ENCODE measurements at regions not wholly inside any gene's neighbourhood (a gene's known extent, or its start where the extent isn't known, plus 50 kb on each side); places are given as distances from the start of the nearest gene placed in this dataset.

DNA sequence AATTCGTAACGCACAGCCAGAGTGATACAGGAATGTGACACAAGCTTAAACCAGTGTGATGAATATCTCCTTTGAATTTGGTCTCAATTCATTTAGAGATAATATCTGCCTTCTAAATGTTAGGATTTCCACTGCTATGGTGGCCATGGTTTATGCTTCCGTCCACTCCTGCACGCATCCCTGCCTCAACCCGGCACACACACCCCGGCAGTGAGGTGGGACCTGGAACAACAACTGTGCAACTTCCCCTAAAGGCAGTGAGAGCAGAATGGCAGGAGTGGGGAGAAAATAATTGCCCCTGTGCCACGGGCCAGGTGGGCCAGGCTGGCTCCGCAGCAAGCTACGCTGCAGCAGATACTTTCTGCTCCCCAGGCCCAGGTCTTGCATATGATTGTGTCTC lies 72.6 kb upstream of the CPEB4 start:
- TF ChIP-seq PAX5 (IDR thresholded peaks at IDR 0.05; ENCODE audit: insufficient read depth, low read length, severe bottlenecking) (no peak), POLR2A (IDR thresholded peaks at IDR 0.05; ENCODE audit: low read depth, low read length) (no peak), POU2F2 (IDR thresholded peaks at IDR 0.05; ENCODE audit: low read depth, low read length) (no peak), POLR2AphosphoS5 (IDR thresholded peaks at IDR 0.05; ENCODE audit: low read depth, low read length) (no peak)
- DNase-seq (ENCODE audit: insufficient read length, low spot score) (no peak), FAIRE-seq (no peak)

DNA sequence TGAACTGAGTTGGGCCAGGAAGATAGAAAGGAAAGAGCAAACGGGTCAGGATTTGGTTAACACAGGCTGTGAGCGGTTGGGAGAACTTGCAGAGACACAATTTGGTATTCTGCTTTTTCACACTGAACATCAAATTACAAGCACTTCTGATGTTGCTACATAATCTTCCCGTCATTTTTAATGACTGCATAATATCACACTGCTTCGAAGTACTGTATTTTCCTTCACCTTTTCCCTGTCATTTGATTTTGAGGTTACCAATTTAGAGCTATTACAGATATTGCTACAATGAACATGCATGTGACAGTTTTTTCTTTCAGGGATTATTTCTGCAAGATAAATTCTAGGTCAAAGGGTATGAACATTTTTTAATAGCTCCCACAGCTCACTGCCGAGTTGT lies 71.4 kb upstream of the CPEB4 start:
- FAIRE-seq (no peak), DNase-seq (ENCODE audit: insufficient read length, low spot score) (no peak)
- TF ChIP-seq PAX5 (IDR thresholded peaks at IDR 0.05; ENCODE audit: insufficient read depth, low read length, severe bottlenecking) (no peak), POU2F2 (IDR thresholded peaks at IDR 0.05; ENCODE audit: low read depth, low read length) (no peak), SPI1 (IDR thresholded peaks at IDR 0.05; ENCODE audit: low read depth, low read length) (no peak)

- FAIRE-seq (no peak), DNase-seq (ENCODE audit: insufficient read length, low spot score) (no peak)
- TF ChIP-seq POLR2A (IDR thresholded peaks at IDR 0.05; ENCODE audit: low read depth, low read length) (no peak), SPI1 (IDR thresholded peaks at IDR 0.05; ENCODE audit: low read depth, low read length) (no peak), PAX5 (IDR thresholded peaks at IDR 0.05; ENCODE audit: insufficient read depth, low read length, severe bottlenecking) (no peak), POU2F2 (IDR thresholded peaks at IDR 0.05; ENCODE audit: low read depth, low read length) (no peak), POLR2AphosphoS5 (IDR thresholded peaks at IDR 0.05; ENCODE audit: low read depth, low read length) (no peak), TAF1 (IDR thresholded peaks at IDR 0.05; ENCODE audit: low read depth, low read length) (no peak)
Measured at GRCh38 chr5:173817561-173817960, 70.6 kb upstream of the CPEB4 start.

- DNase-seq (ENCODE audit: insufficient read length, low spot score) (no peak), FAIRE-seq (no peak)
- peak; percentile 53 for TF ChIP-seq SPI1 (IDR thresholded peaks at IDR 0.05; ENCODE audit: low read depth, low read length)
- TF ChIP-seq PAX5 (IDR thresholded peaks at IDR 0.05; ENCODE audit: insufficient read depth, low read length, severe bottlenecking) = no peak
Measured at GRCh38 chr5:173819521-173819920, 68.6 kb upstream of the CPEB4 start.

DNA sequence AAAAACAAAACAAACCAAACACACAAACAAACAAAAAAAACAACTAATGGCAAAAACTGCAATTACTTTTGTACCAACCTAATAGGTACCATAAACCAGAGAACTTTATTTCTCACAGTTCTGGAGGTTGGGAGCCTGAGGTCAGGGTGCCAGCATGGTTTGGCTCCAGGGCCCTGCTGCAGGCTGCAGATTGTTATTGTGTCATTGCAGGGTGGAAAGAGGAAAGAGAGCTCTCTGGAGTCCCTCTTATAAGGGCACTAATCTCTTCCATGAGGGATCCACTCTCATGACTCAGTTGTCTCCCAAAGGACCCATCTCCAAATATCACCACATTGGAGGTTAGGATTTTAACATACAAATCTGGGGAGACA lies 64.9 kb upstream of the CPEB4 start:
- DNase-seq (ENCODE audit: insufficient read length, low spot score) (no peak), FAIRE-seq (no peak)
- TF ChIP-seq TAF1 (IDR thresholded peaks at IDR 0.05; ENCODE audit: low read depth, low read length) (no peak), POLR2AphosphoS5 (IDR thresholded peaks at IDR 0.05; ENCODE audit: low read depth, low read length) (no peak), POLR2A (IDR thresholded peaks at IDR 0.05; ENCODE audit: low read depth, low read length) (no peak), PAX5 (IDR thresholded peaks at IDR 0.05; ENCODE audit: insufficient read depth, low read length, severe bottlenecking) (no peak), SPI1 (IDR thresholded peaks at IDR 0.05; ENCODE audit: low read depth, low read length) (no peak), POU2F2 (IDR thresholded peaks at IDR 0.05; ENCODE audit: low read depth, low read length) (no peak)

- FAIRE-seq (peak; percentile 9), DNase-seq (ENCODE audit: insufficient read length, low spot score) (no peak)
- no peak for TF ChIP-seq POLR2AphosphoS5 (IDR thresholded peaks at IDR 0.05; ENCODE audit: low read depth, low read length)
- no peak for TF ChIP-seq TAF1 (IDR thresholded peaks at IDR 0.05; ENCODE audit: low read depth, low read length)
- TF ChIP-seq POLR2A (IDR thresholded peaks at IDR 0.05; ENCODE audit: low read depth, low read length) = no peak
- no peak for TF ChIP-seq POU2F2 (IDR thresholded peaks at IDR 0.05; ENCODE audit: low read depth, low read length)
Measured at GRCh38 chr5:173823721-173824567, 64.2 kb upstream of the CPEB4 start.

- DNase-seq (ENCODE audit: insufficient read length, low spot score) = no peak
- TF ChIP-seq SPI1 (IDR thresholded peaks at IDR 0.05; ENCODE audit: low read depth, low read length) (no peak), POLR2AphosphoS5 (IDR thresholded peaks at IDR 0.05; ENCODE audit: low read depth, low read length) (no peak), TAF1 (IDR thresholded peaks at IDR 0.05; ENCODE audit: low read depth, low read length) (no peak), PAX5 (IDR thresholded peaks at IDR 0.05; ENCODE audit: insufficient read depth, low read length, severe bottlenecking) (no peak), POLR2A (IDR thresholded peaks at IDR 0.05; ENCODE audit: low read depth, low read length) (no peak), POU2F2 (IDR thresholded peaks at IDR 0.05; ENCODE audit: low read depth, low read length) (no peak)
- no peak for FAIRE-seq
Measured at GRCh38 chr5:173825215-173825865, 62.8 kb upstream of the CPEB4 start.

GRCh38 chr5:173826086-173826427 lies 62.1 kb upstream of the CPEB4 start:
- DNase-seq (ENCODE audit: insufficient read length, low spot score) (no peak), FAIRE-seq (no peak)

GRCh38 chr5:173826428-173827350 lies 61.5 kb upstream of the CPEB4 start:
- FAIRE-seq (no peak), DNase-seq (ENCODE audit: insufficient read length, low spot score) (no peak)
- TF ChIP-seq SPI1 (IDR thresholded peaks at IDR 0.05; ENCODE audit: low read depth, low read length) (no peak), POLR2A (IDR thresholded peaks at IDR 0.05; ENCODE audit: low read depth, low read length) (no peak), PAX5 (IDR thresholded peaks at IDR 0.05; ENCODE audit: insufficient read depth, low read length, severe bottlenecking) (no peak), POLR2AphosphoS5 (IDR thresholded peaks at IDR 0.05; ENCODE audit: low read depth, low read length) (no peak), POU2F2 (IDR thresholded peaks at IDR 0.05; ENCODE audit: low read depth, low read length) (no peak), TAF1 (IDR thresholded peaks at IDR 0.05; ENCODE audit: low read depth, low read length) (no peak)

More at GRCh38 chr5:173826086-173826427, 62.1 kb upstream of the CPEB4 start:
- TF ChIP-seq POLR2AphosphoS5 (IDR thresholded peaks at IDR 0.05; ENCODE audit: low read depth, low read length) (no peak), POU2F2 (IDR thresholded peaks at IDR 0.05; ENCODE audit: low read depth, low read length) (no peak), SPI1 (IDR thresholded peaks at IDR 0.05; ENCODE audit: low read depth, low read length) (no peak), TAF1 (IDR thresholded peaks at IDR 0.05; ENCODE audit: low read depth, low read length) (no peak), POLR2A (IDR thresholded peaks at IDR 0.05; ENCODE audit: low read depth, low read length) (no peak), PAX5 (IDR thresholded peaks at IDR 0.05; ENCODE audit: insufficient read depth, low read length, severe bottlenecking) (no peak)

Measured in GM12891 (cell line).